GM18867 (cell line): ENCODE measurements at regions not wholly inside any gene's neighbourhood (a gene's known extent, or its start where the extent isn't known, plus 50 kb on each side); places are given as distances from the start of the nearest gene placed in this dataset.
A peak's percentile ranks its signal among the peaks of the same experiment; 100 is the strongest.

ENCODE experiments used
- ATAC-seq: cut with Tn5 transposase; IDR thresholded peaks from one replicate; pipeline ENCODE4 v1.9.1; 2021; ENCODE audit warnings: mild to moderate bottlenecking, moderate library complexity; ENCODE audit not compliant: unreplicated experiment

- no peak for ATAC-seq
These were observed 83.6 kb upstream of the BDNF start for GRCh38 chr11:27783701-27784355.

- no peak for ATAC-seq
These were observed 76.8 kb upstream of the BDNF start for GRCh38 chr11:27777033-27777432.

- ATAC-seq, result no peak
These were observed 73.6 kb upstream of the BDNF start for GRCh38 chr11:27773884-27774283.

GRCh38 chr11:27771516-27771915, 71.3 kb upstream of the BDNF start:
- no peak for ATAC-seq

- ATAC-seq, result no peak
These were observed 70.3 kb upstream of the BDNF start for GRCh38 chr11:27770576-27770975.

- ATAC-seq, result no peak
These were observed 63.5 kb upstream of the BDNF start for GRCh38 chr11:27763736-27764135.

GRCh38 chr11:27761356-27761755, 61.1 kb upstream of the BDNF start:
- ATAC-seq, result no peak

- no peak for ATAC-seq
These were observed 57.7 kb upstream of the BDNF start for GRCh38 chr11:27757953-27758352.

GRCh38 chr11:27754035-27755017, 54.1 kb upstream of the BDNF start:
- peak; percentile 83 for ATAC-seq
